Thyroid gland (tissue), 4 donors: ENCODE measurements at regions not wholly inside any gene's neighbourhood (a gene's known extent, or its start where the extent isn't known, plus 50 kb on each side); places are given as distances from the start of the nearest gene placed in this dataset.

Experiments
- DNase-seq, 2 donors: peaks; one replicate each; pipeline ENCODE4 v3.0.0-alpha.2; 2019
- H3K27ac ChIP-seq, 3 donors: fragments of 200-600 bp; sonication (generic); 1 replicate in 2 of 3; 2 replicates in 1 of 3; pipeline ENCODE4 v1.5.1; 2016 to 2019; ENCODE audit warnings: mild to moderate bottlenecking in 1 of 3, moderate library complexity in 1 of 3
- H3K27me3 ChIP-seq: fragments of 200-600 bp; sonication (generic); one replicate; pipeline ENCODE4 v1.5.1; 2019
- H3K36me3 ChIP-seq, 2 donors: fragments of 200-600 bp; sonication (generic); one replicate each; pipeline ENCODE4 v1.5.1; 2016 to 2019
- H3K4me1 ChIP-seq, 2 donors: fragments of 200-600 bp; sonication (generic); one replicate each; pipeline ENCODE4 v1.5.1; 2017 to 2019
- H3K4me3 ChIP-seq, 3 donors: fragments of 200-600 bp; sonication (generic); replicated peaks in 1 of 3; 1 replicate in 2 of 3; 2 replicates in 1 of 3; pipeline ENCODE4 v1.5.1; 2016; ENCODE audit warnings: mild to moderate bottlenecking in 1 of 3
- H3K9me3 ChIP-seq: fragments of 200-600 bp; sonication (generic); one replicate; pipeline ENCODE4 v1.5.1; 2017
- POLR2A ChIP-seq, 2 donors: fragments of 450-650 bp; IDR thresholded peaks; one replicate each; pipeline ENCODE4 v1.6.1; 2017; ENCODE audit warnings: antibody characterized with exemption in 2 of 2, mild to moderate bottlenecking in 2 of 2, moderate library complexity in 1 of 2
- WGBS, 2 donors: methylation state at CpG; one replicate each; pipeline ENCODE4 v1.1.5; 2017; 5-methylcytosine and 5-hydroxymethylcytosine counted together
- intact Hi-C: fragments of 100-400 bp; cut with DNase I; formaldehyde crosslinking; loops from one replicate; pipeline ENCODE4 v1.15.1; 2023
- TF ChIP-seq, protein P1 (sequence below), 6 experiments: fragments of 200-600 bp in 3 of 6; fragments of 450-650 bp in 3 of 6; sonication (generic) in 3 of 6; IDR thresholded peaks; one replicate each; pipeline ENCODE4 v1.5.1; 2016 to 2019; ENCODE audit warnings: antibody characterized with exemption in 6 of 6, mild to moderate bottlenecking in 2 of 6, inconsistent platforms in 1 of 6, moderate library complexity in 1 of 6

DNA sequence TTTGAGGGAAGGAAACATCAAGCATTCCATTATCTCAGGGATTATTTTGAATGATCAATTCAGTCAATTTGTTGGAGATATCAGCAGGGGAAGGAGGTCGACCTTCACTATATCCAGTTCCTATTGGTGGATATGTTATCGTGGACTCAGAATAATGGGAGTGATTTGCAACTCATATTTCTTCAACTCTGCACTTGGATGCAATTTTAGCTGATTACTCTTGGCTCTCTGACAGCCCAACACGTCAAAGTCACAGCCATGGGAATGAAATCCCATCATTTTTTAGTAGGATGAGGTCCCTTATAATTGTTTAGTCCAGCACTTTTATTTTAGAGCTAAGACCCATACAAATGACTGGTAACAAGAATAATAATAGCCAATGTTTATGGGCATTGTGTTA is 371.8 kb upstream of the RPS23 start:
- Histone ChIP-seq H3K4me1 (no peaks in the 10 kb centered on the region), H3K27me3 (no peaks in the 10 kb centered on the region), H3K9me3 (no peaks in the 10 kb centered on the region), H3K36me3 (no peaks in the 10 kb centered on the region), H3K27ac (no peak overlapping the region), H3K4me3 (no peak overlapping the region)
- TF ChIP-seq, protein P1, sequence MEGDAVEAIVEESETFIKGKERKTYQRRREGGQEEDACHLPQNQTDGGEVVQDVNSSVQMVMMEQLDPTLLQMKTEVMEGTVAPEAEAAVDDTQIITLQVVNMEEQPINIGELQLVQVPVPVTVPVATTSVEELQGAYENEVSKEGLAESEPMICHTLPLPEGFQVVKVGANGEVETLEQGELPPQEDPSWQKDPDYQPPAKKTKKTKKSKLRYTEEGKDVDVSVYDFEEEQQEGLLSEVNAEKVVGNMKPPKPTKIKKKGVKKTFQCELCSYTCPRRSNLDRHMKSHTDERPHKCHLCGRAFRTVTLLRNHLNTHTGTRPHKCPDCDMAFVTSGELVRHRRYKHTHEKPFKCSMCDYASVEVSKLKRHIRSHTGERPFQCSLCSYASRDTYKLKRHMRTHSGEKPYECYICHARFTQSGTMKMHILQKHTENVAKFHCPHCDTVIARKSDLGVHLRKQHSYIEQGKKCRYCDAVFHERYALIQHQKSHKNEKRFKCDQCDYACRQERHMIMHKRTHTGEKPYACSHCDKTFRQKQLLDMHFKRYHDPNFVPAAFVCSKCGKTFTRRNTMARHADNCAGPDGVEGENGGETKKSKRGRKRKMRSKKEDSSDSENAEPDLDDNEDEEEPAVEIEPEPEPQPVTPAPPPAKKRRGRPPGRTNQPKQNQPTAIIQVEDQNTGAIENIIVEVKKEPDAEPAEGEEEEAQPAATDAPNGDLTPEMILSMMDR (IDR thresholded peaks at IDR 0.05), result no peak
- TF ChIP-seq POLR2A (IDR thresholded peaks at IDR 0.05), result no peak
- intact Hi-C loops, result loop anchor here (10.0 kb wide), 1 partner anchor 145 kb away; no protein-coding TSS in a partner anchor
- WGBS, 2 donors, result 75 to 87% methylated on average over 3 of the region's 3 CpGs
- no peak for DNase-seq

- Histone ChIP-seq H3K27ac (no peak overlapping the region), H3K9me3 (no peaks in the 10 kb centered on the region), H3K27me3 (no peaks in the 10 kb centered on the region), H3K4me1 (peaks cover 11 to 12% of the 10 kb centered on the region in 2 donors), H3K4me3 (no peak overlapping the region), H3K36me3 (no peaks in the 10 kb centered on the region)
- intact Hi-C loops, result loop anchor here (10.0 kb wide), 1 partner anchor 150 kb away; no protein-coding TSS in a partner anchor
- no peak for DNase-seq
- TF ChIP-seq, protein P1 (IDR thresholded peaks at IDR 0.05), result no peak
- TF ChIP-seq POLR2A (IDR thresholded peaks at IDR 0.05), result no peak
- WGBS, 2 donors, result 95 to 96% methylated on average over 4 of the region's 4 CpGs
Observed at GRCh38 chr5:82644766-82645165, 366.6 kb upstream of the RPS23 start.

- peaks cover 17% of the 10 kb centered on the region in 2 donors for H3K4me1 ChIP-seq
- DNase-seq, result no peak
- intact Hi-C loops, result loop anchor here (10.0 kb wide), 1 partner anchor 151 kb away; no protein-coding TSS in a partner anchor
- no peak overlapping the region for H3K4me3 ChIP-seq
- H3K9me3 ChIP-seq, result no peaks in the 10 kb centered on the region
- TF ChIP-seq, protein P1 (IDR thresholded peaks at IDR 0.05), result no peak
- TF ChIP-seq POLR2A (IDR thresholded peaks at IDR 0.05), result no peak
- no peaks in the 10 kb centered on the region for H3K27me3 ChIP-seq
- no peaks in the 10 kb centered on the region for H3K36me3 ChIP-seq
- no peak overlapping the region for H3K27ac ChIP-seq
Observed at GRCh38 chr5:82644229-82644628, 366.1 kb upstream of the RPS23 start.

DNA sequence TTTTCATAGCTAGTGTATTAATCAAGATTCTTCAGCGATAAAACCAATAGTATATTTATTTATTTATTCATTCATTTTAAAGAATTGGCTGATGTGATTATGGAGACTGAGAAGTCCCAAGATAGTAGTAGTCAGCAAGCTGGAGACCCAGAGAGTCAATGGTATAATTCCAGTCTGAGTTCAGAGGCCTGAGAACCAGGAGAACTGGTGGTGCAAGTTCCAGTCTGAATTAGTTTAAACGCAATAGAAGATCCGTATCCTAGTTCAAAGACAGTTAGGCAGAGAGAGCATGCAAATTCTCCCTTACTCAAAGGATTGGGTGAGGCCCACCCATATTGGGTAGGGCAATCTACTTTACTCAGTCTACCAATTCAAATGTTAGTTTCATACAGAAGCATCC is 364.2 kb upstream of the RPS23 start:
- WGBS, 2 donors, result 80 to 91% methylated on average over 3 of the region's 3 CpGs
- Histone ChIP-seq H3K27me3 (no peaks in the 10 kb centered on the region), H3K4me1 (peaks cover 24 to 25% of the 10 kb centered on the region in 2 donors), H3K36me3 (no peaks in the 10 kb centered on the region), H3K27ac (no peak overlapping the region), H3K4me3 (no peak overlapping the region), H3K9me3 (no peaks in the 10 kb centered on the region)
- TF ChIP-seq, protein P1 (IDR thresholded peaks at IDR 0.05), result no peak
- no peak for TF ChIP-seq POLR2A (IDR thresholded peaks at IDR 0.05)
- no peak for DNase-seq
- intact Hi-C loops, result loop anchor here (10.0 kb wide), 1 partner anchor 152 kb away; no protein-coding TSS in a partner anchor

GRCh38 chr5:82641331-82642003 is 363.3 kb upstream of the RPS23 start:
- Histone ChIP-seq H3K4me3 (no peak overlapping the region), H3K4me1 (peaks cover 24 to 25% of the 10 kb centered on the region in 2 donors), H3K36me3 (no peaks in the 10 kb centered on the region), H3K27me3 (no peaks in the 10 kb centered on the region), H3K9me3 (no peaks in the 10 kb centered on the region), H3K27ac (peak overlapping the region in 1 of 3 donors; percentile 27)
- TF ChIP-seq POLR2A (IDR thresholded peaks at IDR 0.05), result no peak
- TF ChIP-seq, protein P1 (IDR thresholded peaks at IDR 0.05), result peak; percentile 30 to 92 (median 74)
- WGBS, 2 donors, result 35 to 38% methylated on average over 4 of the region's 4 CpGs
- DNase-seq, result peak; percentile 76 to 79
- intact Hi-C loops, result loop anchor here (10.0 kb wide), 1 partner anchor 153 kb away; no protein-coding TSS in a partner anchor
